ENCODE measurements at regions not wholly inside any gene's neighbourhood (a gene's known extent, or its start where the extent isn't known, plus 50 kb on each side); places are given as distances from the start of the nearest gene placed in this dataset.

DNA sequence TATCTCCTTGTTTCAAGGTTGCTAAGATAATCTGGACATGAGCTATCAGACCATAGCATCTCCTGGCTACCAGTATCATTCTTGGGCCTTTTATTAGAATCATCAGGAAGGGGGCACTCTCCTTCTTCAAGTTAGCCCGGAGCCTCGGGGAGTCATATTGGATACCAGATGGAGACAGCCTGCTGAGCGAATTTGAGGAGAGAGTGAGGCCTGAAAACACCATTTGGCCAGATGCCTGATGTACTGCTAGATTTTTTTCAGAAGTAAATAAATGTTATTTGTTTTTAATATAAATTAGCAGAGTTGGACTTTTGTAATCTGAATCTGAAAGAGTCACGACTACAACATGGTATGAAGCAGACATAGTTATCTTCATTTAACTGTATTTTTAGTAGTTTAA is 848.6 kb downstream of the IGSF11 start:
- Histone ChIP-seq H3K9me3 (peaks cover 11% of the 10 kb centered on the region), H3K4me1 (ENCODE audit: low read depth) (no peaks in the 10 kb centered on the region), H3K36me3 (ENCODE audit: low read depth) (no peaks in the 10 kb centered on the region), H3K4me3 (no peak overlapping the region)
- ATAC-seq (no peak), DNase-seq (no peak)
- TF ChIP-seq, protein P1, sequence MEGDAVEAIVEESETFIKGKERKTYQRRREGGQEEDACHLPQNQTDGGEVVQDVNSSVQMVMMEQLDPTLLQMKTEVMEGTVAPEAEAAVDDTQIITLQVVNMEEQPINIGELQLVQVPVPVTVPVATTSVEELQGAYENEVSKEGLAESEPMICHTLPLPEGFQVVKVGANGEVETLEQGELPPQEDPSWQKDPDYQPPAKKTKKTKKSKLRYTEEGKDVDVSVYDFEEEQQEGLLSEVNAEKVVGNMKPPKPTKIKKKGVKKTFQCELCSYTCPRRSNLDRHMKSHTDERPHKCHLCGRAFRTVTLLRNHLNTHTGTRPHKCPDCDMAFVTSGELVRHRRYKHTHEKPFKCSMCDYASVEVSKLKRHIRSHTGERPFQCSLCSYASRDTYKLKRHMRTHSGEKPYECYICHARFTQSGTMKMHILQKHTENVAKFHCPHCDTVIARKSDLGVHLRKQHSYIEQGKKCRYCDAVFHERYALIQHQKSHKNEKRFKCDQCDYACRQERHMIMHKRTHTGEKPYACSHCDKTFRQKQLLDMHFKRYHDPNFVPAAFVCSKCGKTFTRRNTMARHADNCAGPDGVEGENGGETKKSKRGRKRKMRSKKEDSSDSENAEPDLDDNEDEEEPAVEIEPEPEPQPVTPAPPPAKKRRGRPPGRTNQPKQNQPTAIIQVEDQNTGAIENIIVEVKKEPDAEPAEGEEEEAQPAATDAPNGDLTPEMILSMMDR (IDR thresholded peaks at IDR 0.05) = no peak
- intact Hi-C loops (cut with DNase I, micrococcal nuclease) = no loop called here

- peaks cover 12% of the 10 kb centered on the region for H3K9me3 ChIP-seq
Measured at GRCh38 chr3:118187221-118187620, 847.4 kb downstream of the IGSF11 start.

DNA sequence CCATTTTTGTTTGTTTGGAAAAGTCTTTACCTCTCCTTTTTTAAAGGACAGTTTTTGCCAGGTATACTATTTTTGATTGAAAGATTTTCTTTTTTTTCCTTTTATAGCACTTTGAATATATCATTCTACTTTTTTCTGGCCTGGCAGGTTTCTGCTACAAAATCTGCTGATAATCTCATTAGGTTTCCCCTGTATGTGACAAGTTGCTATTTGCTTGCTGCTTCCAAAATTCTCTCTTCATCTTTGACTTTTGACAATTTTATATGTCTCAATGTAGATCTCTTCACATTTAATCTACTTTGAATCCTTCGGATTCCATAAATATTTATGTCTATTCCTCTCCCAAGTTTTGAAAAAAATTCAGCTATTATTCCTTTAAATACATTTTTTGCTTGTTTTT is 838.5 kb downstream of the IGSF11 start:
- no peaks in the 10 kb centered on the region for H3K4me1 ChIP-seq (ENCODE audit: low read depth)
- ATAC-seq (no peak), DNase-seq (no peak)
- intact Hi-C loops (cut with DNase I, micrococcal nuclease) = loop anchor here in 1 of 2 donors (10.0 kb wide), 1 partner anchor 121 kb away; no protein-coding TSS in a partner anchor
- H3K36me3 ChIP-seq (ENCODE audit: low read depth) = no peaks in the 10 kb centered on the region
- TF ChIP-seq, protein P1 (IDR thresholded peaks at IDR 0.05) = no peak
- H3K4me3 ChIP-seq = no peak overlapping the region
- H3K9me3 ChIP-seq = peaks cover 48% of the 10 kb centered on the region

More at GRCh38 chr3:118187221-118187620, 847.4 kb downstream of the IGSF11 start:
- ATAC-seq (no peak), DNase-seq (no peak)
- TF ChIP-seq, protein P1 (IDR thresholded peaks at IDR 0.05) = no peak
- H3K4me1 ChIP-seq (ENCODE audit: low read depth) = no peaks in the 10 kb centered on the region
- intact Hi-C loops (cut with DNase I, micrococcal nuclease) = no loop called here
- no peaks in the 10 kb centered on the region for H3K36me3 ChIP-seq (ENCODE audit: low read depth)
- H3K4me3 ChIP-seq = no peak overlapping the region

DNA sequence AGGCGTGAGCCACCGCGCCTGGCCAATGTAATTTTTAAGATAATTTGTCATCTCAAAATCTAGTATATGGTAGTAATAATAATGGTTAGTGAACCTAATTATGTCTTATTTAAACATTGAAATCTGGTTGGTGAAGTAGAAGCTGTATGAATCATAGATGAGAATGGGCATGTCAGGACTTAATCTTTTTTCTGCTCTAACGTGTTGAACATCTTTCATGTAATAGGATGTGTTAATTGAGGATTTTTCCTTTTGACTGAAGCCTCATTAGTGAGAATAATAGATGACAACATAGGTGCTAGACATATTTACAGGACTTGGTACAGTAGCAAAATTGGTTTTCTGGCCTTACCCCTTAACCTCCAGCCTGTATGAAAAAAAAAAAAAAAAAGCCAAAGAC is 835.6 kb downstream of the IGSF11 start:
- intact Hi-C loops (cut with DNase I, micrococcal nuclease) = loop anchor here in 1 of 2 donors (10.0 kb wide), 1 partner anchor 124 kb away; no protein-coding TSS in a partner anchor
- DNase-seq = peak in 1 of 3 donors; percentile 5
- Histone ChIP-seq H3K4me1 (ENCODE audit: low read depth) (no peaks in the 10 kb centered on the region), H3K9me3 (peaks cover 43% of the 10 kb centered on the region), H3K4me3 (no peak overlapping the region), H3K36me3 (ENCODE audit: low read depth) (no peaks in the 10 kb centered on the region)
- TF ChIP-seq, protein P1 (IDR thresholded peaks at IDR 0.05) = no peak
- no peak for ATAC-seq

DNA sequence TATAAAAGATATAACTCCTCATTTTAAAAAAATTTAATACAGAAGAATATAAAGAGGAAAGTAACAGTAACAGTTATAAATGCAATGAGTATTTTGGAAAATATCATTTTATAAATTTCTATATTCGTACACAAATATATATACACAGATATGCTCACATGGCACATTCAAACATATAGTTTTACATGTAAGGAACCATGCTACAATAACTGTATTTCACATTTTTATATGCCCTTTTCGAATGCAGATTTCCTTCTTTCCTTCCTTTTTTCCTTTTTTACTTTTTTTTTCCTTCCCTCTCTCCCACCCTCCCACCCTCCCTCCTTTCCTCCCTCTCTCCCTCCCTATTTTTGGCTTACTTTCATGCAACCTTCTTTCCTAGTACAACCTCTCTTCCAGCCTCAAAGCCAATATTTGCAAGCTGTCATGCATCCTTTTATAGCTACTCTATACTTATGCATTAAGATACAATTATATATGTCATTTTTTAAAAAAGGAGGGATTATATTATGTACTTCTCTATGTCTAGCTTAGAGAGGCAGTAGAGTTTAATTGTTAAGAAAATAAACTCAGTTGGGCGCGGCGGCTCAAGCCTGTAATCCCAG is 830.5 kb downstream of the IGSF11 start:
- H3K9me3 ChIP-seq = peaks cover 13% of the 10 kb centered on the region
- no peak overlapping the region for H3K4me3 ChIP-seq
- H3K36me3 ChIP-seq (ENCODE audit: low read depth) = no peaks in the 10 kb centered on the region
- no peak for DNase-seq
- no peaks in the 10 kb centered on the region for H3K4me1 ChIP-seq (ENCODE audit: low read depth)
- TF ChIP-seq, protein P1 (IDR thresholded peaks at IDR 0.05) = no peak
- intact Hi-C loops (cut with DNase I, micrococcal nuclease) = no loop called here
- no peak for ATAC-seq
